Embryonic facial prominence (tissue), 1 donor: ENCODE measurements at regions not wholly inside any gene's neighbourhood (a gene's known extent, or its start where the extent isn't known, plus 50 kb on each side); places are given as distances from the start of the nearest gene placed in this dataset.

Experiments used
- DNase-seq: peaks from one replicate; pipeline ENCODE4 v3.0.0-alpha.2; 2016; ENCODE audit errors: extremely low spot score

DNA sequence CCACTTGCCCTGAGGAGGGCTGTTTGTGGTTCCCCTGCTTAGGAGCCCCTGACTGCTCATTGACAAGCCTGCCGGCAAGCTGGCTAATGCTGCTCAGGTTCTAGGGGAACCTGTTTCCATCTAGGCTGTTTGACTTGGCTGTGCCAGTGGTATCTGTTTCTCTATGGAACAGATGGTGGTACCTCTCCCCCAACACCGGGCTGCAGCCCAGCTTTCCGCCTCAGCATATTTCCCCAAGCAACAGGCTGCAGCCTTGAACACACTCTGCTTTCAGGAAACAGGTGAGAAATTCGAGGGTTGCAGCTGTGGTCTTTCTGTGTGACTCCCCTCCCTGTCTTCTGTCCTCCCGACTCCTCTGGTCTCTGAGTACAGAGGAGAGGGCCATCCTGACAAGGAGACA is 132.3 kb downstream of the TMEM132E start:
- no peak for DNase-seq

DNA sequence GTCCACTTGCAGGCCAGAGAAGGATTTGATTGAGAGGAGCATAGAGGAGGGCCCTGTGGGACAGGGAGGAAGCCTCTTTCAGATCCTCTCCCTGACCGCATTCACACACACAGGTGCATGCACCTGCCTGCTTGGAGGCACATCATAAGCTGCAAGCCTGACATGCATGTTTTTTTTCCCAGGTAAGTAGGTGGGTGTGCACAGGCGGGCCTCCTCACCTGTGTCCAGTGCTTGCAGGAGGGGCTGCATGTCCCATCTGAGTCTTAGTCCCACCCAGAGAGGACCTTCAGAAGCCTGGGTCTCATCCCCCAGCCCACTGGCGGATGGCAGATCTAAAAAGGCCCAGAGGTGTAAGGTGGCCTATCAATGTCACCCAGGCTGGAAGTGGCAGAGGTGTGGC is 130.8 kb downstream of the TMEM132E start:
- DNase-seq, result no peak

DNA sequence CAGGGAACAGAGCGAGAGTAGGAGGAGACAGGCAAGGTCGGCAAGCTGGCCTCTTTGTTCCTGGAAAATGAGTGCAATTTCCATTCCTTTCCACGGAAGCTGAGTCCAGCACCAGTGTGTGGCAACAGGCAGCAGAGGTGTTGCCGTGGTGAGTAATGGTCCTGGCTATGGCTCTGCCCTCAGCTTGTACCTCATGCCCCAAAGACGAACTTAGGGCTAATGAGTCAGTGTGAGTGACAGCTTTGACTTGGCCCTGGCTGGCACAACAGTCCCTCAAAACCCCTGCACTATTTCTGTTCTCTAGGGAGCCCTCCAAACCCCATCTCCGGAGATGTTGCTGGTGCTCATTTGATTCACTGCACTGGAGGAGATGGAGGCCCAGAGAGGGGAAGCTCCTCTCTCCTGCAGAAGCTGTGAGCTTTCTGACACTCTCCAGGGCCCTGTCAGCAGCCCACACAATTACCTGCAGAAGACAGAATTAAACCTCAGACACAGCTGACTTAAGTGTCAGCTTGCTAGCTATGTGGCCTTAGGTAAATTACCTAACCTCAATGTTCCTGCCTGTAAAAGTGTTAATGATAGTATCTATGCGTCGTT is 129.9 kb downstream of the TMEM132E start:
- DNase-seq, result no peak

DNA sequence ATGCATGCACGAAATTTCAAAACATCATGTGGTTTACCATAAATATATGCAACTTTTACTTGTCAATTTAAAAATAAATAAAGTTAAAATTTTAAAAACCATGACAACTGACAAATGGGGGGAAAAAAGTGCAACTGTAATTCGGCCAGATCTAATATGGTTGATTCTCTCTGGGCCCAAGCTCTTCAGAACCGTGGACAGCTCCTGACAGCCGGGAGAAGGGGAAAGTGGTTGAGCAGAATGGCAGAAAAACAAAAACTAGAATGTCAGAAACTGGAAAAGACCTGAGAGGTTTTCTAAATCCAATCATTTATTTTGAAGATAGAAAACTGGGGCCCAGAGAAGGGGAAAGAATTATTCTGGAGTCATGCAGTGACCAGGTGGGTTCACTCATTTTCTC is 126.6 kb downstream of the TMEM132E start:
- DNase-seq, result no peak

DNA sequence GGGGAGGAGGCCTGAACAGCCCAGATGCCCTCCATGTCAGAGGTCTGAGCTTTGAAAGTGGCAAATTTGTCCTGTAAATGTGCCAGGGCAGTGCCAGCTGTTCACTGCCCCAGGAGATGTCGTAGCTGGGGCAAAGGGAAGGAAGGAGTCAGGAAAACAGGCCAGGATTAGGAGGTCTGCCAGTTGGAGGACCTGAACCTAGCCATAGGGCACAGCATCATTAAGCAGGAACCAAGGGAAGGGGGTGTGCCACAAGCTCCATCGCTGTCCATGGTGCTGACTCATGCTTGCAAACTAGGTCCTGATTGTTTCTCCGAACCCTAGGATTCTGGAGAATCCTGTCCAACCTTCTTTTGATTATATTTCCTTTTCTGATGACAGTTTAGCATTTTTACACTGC is 124.2 kb downstream of the TMEM132E start:
- DNase-seq, result no peak

DNA sequence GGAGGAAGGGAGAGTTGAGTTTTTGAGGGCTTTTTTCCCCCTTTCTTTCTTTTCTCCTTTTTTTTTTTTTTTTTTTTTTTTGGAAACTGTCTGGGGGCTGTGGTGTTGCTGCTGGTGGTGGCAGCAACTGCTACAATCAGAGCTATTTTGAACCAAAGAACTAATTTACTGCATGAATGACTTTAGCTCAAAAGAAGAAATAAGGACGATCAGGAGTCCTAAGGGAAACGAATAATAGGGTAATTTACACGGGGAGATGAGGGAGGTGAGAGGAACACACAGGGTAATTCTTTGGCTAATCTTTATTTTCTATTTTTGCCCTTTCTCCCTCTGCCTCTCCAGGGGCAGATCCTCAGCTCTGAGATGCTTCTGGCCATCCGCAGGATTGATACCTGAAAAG is 119.8 kb downstream of the TMEM132E start:
- no peak for DNase-seq

DNA sequence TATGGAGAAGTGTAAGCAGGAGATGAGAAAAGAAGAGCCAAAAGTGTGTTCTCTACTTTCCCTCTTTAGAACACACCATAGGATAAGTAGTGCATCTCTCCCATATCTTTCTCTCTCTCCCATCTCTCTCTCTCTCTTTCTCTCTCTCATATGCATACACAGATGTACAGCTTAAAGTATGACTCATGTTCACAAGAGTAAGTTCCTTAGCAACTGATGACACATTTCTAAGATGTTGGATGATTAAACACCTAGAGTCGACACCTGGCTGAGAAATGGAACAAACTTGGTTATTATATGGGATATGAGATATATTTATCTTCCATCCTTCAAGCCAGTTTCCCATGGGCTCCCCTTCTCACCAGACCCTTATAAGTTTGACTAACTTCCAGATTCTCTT is 113.5 kb downstream of the TMEM132E start:
- no peak for DNase-seq
